ENCODE measurements at regions not wholly inside any gene's neighbourhood (a gene's known extent, or its start where the extent isn't known, plus 50 kb on each side); places are given as distances from the start of the nearest gene placed in this dataset.

- TF ChIP-seq POLR2A (IDR thresholded peaks at IDR 0.05; ENCODE audit: low read depth, low read length) (no peak), POLR2AphosphoS5 (IDR thresholded peaks at IDR 0.05; ENCODE audit: low read depth, low read length) (no peak), TAF1 (IDR thresholded peaks at IDR 0.05; ENCODE audit: low read depth, low read length) (no peak), POU2F2 (IDR thresholded peaks at IDR 0.05; ENCODE audit: low read depth, low read length) (no peak), SPI1 (IDR thresholded peaks at IDR 0.05; ENCODE audit: low read depth, low read length) (no peak)
These were observed 97.3 kb downstream of the SALL1 start for GRCh38 chr16:51053775-51054174.
